HG03439 (cell line): ENCODE measurements at regions not wholly inside any gene's neighbourhood (a gene's known extent, or its start where the extent isn't known, plus 50 kb on each side); places are given as distances from the start of the nearest gene placed in this dataset.

ENCODE experiments used
- ATAC-seq: cut with Tn5 transposase; IDR thresholded peaks from one replicate; pipeline ENCODE4 v1.9.1; 2021; ENCODE audit warnings: mild to moderate bottlenecking, moderate library complexity; ENCODE audit not compliant: unreplicated experiment

GRCh38 chr20:4601630-4602296 is 84.5 kb upstream of the PRNP start:
- no peak for ATAC-seq

DNA sequence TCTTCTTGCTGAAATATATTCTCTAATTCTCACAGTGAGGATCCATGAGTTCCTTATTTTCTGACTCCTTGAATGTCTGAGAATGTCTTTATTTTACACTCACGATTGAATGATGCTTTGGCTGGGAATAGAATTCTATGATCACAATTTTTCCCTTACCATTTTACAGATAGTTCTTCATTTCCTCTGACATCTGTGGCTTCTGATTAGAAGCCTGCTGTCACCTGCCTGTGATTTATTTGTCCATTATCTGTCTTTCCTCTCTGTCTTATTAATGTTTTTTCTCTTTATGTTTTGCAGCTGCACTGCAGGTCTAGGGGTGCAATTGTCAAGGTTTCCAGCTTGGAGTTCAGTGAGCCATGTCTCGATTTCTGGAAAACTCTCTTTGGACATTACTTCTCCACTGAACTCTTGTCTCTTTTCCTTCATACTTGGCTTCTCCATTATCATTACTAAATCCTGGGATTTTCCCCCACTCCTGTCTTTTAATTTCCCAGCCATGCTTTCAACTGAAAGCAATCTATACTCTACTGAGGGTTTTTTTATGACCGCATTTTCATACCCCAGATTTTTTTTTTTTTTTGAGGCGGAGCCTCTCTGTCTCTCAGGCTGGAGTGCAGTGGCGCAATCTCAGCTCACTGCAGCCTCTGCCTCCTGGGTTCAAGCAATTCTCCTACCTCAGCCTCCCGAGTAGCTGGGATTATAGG is 85.8 kb upstream of the PRNP start:
- ATAC-seq: no peak

GRCh38 chr20:4597215-4597614 is 89.0 kb upstream of the PRNP start:
- no peak for ATAC-seq

DNA sequence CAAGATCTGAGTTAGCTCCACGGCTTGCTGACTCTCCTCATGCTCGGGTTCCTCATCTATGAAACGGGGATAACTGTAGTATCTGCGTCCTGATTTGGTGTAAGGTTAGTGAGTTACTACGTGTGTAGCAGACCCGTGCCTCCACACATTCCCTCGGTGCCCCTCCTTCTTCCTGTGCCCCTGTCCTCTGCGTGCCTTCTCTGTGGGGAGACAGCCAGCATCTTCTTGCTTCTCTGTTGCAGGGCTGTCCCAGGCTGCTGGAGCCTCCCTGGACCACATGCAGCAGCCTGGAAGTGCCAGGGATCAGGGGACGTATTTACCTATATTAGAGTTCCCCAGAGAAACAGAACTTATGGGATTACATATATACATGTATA is 93.1 kb upstream of the PRNP start:
- no peak for ATAC-seq

DNA sequence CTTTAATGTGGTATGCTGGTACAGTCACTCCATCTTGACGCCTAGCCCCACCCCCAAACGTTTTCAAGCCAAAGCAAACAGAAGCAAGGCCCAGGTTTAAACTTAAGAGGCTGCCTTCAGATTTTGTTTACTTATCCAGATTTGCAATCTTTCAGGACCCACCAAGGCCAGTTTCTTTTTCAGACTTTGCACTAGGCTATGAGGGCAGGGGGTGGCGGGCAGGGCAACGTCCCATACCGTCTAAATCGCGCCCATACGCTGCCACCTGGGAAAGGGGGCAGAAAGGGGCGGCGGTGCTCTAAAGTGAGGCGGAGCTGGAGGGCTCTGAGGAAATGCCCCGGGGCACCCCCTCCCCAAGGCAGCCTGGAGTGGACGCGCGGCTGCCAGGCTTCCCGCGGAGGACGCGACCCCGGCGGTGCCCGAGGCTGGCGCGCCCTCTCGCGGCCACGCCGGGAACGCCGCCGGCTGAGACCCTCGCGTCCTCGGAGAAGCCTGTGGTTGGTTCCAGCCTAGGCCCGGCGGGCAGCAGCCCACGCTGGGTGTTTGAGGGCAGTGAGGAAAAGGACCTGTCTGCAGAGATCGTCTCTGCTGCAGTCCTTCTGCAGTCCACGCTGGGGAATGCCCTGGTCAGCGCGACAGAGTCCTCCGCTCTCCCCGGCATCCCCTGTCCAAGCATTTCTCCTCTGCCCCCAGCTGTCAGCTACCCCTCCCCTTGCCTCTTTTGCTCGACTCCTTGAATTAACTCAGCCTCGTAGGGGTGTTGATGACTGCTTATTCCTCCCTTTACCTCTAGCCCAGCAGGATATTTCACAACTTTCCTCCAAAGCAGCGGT is 93.7 kb upstream of the PRNP start:
- no peak for ATAC-seq

GRCh38 chr20:4591975-4592315 is 94.3 kb upstream of the PRNP start:
- ATAC-seq: no peak

- no peak for ATAC-seq
Measured at GRCh38 chr20:4585758-4586157, 100.5 kb upstream of the PRNP start.

GRCh38 chr20:4585104-4585753 is 101.0 kb upstream of the PRNP start:
- ATAC-seq: no peak

DNA sequence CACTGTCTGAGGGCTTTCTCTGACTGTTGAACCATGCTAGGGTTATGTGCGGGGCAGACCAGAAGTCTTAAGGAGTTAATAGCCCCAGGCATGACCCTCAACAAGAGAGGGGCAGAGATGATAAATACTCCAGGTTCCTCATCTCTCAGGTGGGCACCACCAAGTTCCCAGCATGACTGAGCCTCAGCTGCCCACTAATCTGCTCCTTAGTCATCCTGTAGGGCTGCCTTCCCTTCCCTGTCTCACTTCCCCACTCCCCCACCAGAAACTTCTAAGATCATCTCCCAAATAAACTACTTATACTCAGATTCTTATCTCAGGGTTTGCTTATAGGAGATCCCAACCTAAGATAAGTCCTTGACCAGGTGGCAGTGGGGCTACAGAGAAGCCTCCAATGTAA is 101.7 kb upstream of the PRNP start:
- no peak for ATAC-seq

DNA sequence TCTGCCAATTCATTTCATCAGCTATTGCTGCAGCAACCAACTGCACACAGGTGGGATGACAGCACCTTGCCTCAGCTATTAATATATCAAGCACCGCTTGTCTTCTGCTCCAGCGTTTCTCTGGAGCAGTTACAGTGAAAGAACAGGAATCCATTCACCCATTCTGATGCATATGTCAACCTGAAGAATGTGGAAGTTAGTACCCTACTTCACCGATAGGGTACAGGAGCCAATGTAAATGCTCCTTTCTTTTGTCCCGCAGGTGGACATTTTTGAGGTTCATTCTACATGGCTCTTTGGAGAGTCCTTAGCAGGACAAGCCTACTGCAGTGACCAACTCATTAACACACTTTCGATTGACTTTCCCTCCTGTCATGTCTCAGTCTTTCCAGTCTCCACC is 104.4 kb upstream of the PRNP start:
- ATAC-seq: no peak

DNA sequence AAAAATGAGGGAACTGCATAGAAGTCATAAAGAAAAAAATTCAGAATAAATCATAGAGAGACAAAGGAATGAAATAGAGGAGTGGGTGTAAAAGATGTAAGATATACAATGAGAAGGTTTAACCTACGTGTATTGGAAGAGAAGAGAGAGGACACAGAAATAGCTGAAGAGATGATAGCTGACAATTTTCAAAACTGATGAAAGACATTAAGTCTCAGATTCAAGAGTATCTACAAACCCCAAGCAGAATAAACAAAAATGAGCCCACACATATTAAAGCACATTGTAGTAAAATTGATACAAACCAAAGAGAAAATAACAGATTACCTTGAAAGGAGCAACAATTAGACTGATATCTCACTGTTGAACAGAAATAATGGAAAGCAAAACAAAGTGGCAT is 107.9 kb upstream of the PRNP start:
- no peak for ATAC-seq

GRCh38 chr20:4574356-4574690 is 111.9 kb upstream of the PRNP start:
- no peak for ATAC-seq

DNA sequence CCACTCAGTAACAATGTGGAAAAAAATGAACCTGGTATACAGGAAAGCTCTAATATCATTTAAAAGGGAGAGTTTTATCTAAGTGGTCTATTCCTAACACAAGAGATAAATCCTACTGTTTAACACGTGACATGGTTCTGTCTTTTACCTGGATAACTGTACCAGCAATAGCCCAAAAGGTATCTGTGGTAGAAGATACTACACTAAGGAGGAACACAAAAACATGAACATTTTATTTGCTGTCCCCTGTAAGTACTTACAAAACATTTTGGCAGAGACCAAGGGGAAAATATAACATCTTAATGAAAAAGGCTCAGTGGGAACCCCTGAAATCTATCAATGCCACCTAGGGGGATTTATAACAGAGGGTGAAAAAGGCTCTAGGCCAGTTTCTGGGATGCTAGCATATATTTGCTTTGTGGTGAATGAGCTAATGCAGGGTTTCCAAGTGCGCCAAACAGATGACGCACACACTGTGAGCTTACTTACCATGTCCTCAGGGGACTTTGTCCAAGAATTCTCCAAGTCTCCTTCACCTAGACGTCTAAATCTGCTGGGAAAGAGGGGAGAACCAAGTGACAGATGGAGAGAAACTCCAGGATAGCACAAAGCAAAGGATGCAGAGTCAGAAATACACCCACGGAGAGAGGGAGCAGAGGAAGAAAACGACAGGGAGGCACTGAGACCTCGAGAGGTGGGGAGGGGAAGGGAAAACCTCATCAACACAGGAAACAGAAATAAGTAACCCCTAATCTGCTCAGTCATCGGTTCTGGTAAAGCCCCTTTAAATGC is 112.5 kb upstream of the PRNP start:
- no peak for ATAC-seq

GRCh38 chr20:4571759-4572531 is 114.3 kb upstream of the PRNP start:
- ATAC-seq: no peak

DNA sequence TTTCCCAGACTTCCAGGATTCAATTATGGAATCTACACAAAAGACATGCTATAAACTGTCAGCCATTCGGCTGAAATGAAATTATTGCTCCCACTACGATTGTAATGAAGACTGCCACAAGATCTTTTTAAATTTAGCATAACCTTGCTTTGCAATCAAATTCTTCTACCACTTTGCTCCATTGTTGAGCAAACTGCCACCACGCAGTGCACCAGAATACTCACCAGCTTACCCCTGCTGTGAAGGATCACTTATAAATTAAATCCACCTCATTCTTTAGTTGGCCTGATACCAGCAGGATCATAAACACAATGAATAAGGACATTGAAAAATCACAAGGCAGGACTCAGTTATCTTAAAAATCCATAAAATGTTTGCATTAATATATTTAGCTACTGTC is 116.4 kb upstream of the PRNP start:
- no peak for ATAC-seq

GRCh38 chr20:4569092-4569491 is 117.2 kb upstream of the PRNP start:
- ATAC-seq: no peak

DNA sequence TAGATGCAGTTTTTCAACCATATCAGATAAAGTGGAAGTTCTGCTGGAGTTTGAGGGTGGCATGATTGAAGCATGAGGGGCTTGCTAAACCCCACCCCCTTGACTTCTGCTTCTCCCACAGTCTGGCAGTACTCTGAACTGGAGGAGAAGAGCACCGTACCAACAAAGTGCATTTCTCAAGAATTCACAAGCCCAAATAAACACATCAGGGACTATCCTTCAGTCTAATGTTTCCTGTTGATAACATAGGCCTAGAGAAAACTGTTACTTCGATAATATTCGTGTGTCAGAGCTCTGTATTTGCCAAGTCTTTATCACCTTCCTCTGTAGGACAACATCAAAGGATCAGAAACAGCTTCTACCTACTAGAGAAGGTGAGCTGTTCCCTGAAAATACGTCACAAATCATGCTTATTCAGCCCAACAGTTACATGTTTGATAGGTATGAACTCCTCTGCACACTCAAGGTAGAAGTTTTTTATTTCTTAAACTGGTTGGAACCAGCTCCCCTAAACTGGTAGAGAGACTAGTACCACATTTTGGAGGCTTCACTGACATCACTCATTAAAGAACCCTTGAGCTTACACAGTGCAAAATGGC is 117.8 kb upstream of the PRNP start:
- ATAC-seq: no peak

DNA sequence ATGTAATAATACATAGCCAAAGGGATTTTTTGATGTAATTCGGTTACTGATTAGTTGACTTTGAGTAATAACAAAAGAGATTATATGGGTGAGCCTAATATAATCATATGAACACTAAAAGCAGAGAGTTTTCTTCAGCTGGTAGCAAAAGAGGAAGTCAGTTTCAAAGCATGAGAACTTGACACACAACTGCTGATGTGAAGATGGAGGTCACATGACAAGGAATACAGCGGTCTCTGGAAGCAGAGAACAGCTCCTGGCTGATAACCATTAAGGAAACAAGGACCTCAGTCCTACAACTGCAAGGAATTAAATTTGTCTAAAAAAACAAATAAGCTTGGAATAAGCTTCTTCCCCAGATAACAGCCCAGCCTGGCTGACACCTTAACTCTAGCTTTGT is 119.1 kb upstream of the PRNP start:
- ATAC-seq: no peak

DNA sequence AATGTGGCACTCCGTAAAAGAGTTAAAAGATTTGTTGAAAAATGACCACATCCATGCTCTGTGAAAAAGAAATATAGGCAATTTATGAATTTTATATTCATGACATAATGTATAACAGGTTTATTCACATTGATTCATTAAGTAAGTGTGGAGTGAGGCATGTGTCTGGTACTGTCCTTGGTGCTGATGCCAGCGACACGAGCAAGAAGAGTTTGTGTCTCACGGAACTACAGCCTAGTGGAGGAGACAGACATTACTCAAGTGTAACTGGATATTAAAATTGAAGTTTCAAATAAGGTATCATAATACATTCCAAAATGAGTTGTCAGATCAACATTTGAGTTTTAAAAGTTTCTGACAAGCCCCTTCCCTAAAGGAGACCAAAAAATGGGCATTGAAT is 122.7 kb upstream of the PRNP start:
- ATAC-seq: no peak

DNA sequence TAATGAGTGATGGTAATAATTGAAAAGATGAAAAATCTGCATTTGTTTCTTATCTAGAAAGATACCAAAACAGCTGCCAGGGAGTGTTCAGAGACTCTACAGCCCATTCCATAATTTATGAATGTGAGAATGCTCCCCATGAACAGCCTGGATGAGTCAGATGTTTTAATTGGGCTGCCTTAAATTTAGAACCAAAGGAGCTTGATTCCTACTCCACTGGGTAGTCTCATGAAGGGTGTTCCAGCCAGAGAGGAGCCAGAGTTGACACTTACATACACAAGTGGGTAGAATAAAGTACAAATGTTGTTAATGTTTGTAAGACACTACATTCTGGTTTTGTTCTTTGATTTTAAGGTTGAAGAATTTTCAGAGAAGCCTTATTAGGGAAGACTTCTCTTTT is 123.2 kb upstream of the PRNP start:
- ATAC-seq: no peak
